ENCODE measurements at regions not wholly inside any gene's neighbourhood (a gene's known extent, or its start where the extent isn't known, plus 50 kb on each side); places are given as distances from the start of the nearest gene placed in this dataset.

DNA sequence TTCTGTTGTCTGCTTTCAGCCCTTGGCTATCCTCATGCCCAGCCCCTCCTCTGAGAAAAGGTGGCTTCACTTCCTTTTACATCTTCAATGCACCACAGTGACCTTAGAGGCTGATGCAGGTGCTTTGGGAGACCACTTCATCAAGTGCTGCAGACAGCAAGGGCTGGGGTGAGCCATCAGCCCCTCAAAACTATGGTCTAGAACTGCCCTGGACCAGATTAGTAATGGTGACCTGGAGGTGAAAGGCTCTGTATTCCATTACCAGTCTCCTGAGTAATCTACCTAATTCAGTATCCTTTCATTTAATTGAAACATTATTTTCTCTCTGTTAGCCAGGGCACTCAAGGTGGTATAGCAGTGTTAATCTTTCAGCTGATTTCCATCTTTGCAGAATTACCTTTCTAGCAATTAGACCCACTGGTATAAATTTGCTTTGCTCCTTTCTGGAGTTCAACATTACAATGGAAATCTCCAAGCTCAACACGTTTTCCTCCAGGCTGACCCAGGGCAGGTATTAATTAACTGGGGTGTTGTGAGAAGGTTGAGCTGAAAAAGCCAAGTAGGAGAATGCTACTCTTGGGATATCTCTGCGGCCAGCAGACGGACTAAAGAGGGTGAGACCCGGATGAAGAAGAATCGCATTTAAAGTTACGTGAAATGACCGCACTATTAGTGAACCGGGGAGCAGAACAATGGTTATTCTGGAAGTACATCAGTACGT lies 469.0 kb downstream of the MEIS1 start:
- DNase-seq (ENCODE audit: low read depth in 1 of 2, low spot score in 1 of 2), result no peak
- in situ Hi-C loops (cut with HindIII; ENCODE audit: low pct_unique_long_range_greater_than_20kb, low sequenced_read_pairs), result no loop called here
- no peak for TF ChIP-seq JUND (IDR thresholded peaks at IDR 0.05; ENCODE audit: low read depth)

DNA sequence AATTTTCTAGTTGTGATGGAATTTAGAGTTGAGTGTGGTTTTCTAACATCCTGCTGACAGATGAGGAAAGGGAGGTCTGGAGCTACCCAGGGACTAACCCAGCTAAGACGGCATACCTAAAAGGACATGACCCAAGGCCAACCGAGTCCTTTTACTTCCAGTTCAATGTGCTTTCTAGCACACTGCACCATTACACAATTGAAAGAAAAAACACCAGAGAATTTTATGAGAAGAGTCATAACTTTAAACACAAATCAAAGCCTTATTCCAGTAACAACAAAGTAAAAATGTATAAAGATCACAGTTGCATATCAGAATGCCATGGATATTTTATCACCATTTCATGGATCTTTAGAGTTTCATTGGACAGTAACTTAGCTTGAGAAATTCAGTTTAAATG lies 480.3 kb downstream of the MEIS1 start:
- TF ChIP-seq JUND (IDR thresholded peaks at IDR 0.05; ENCODE audit: low read depth), result no peak
- DNase-seq (ENCODE audit: low read depth in 1 of 2, low spot score in 1 of 2), result no peak
- in situ Hi-C loops (cut with HindIII; ENCODE audit: low pct_unique_long_range_greater_than_20kb, low sequenced_read_pairs), result no loop called here

DNA sequence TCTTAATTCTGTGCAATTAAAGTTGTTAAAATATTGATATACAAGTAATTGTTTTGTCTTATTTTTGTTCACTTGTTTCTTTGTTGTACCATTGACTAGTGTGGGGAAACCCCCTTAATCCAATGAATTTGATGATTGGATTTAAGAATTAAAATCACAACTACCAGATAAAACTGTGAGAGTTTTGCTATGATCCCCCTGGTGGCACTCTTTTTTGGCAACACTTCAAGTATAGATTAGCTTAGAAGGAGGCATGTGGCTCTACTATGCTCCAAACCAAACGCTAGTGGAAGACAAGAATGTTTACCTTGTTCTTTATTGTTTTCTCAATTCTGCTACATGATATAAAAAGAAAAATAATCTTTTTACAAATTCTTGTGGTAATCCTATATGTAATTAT lies 477.8 kb upstream of the ETAA1 start:
- DNase-seq (ENCODE audit: low read depth in 1 of 2, low spot score in 1 of 2), result no peak
- in situ Hi-C loops (cut with HindIII; ENCODE audit: low pct_unique_long_range_greater_than_20kb, low sequenced_read_pairs), result no loop called here
- no peak for TF ChIP-seq JUND (IDR thresholded peaks at IDR 0.05; ENCODE audit: low read depth)

DNA sequence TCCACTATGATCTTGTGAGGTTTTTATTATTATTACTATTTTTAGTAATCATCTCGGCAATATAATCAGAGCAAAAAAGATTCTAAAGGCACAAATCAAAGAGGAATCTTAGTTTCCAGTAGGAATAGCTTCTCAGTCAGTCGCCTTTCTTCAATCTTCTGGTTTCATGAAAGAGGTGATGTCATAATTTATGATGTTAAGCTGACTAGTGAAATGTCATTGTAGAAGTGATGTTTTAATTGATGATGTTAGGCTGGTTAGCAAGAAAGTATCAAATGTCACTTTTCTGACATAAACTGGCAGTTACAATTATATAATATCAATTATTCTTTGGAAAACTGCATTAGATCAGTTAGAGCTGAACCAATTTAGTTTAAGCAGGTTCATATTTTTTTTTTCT lies 476.7 kb upstream of the ETAA1 start:
- TF ChIP-seq JUND (IDR thresholded peaks at IDR 0.05; ENCODE audit: low read depth), result no peak
- in situ Hi-C loops (cut with HindIII; ENCODE audit: low pct_unique_long_range_greater_than_20kb, low sequenced_read_pairs), result no loop called here
- no peak for DNase-seq (ENCODE audit: low read depth in 1 of 2, low spot score in 1 of 2)

DNA sequence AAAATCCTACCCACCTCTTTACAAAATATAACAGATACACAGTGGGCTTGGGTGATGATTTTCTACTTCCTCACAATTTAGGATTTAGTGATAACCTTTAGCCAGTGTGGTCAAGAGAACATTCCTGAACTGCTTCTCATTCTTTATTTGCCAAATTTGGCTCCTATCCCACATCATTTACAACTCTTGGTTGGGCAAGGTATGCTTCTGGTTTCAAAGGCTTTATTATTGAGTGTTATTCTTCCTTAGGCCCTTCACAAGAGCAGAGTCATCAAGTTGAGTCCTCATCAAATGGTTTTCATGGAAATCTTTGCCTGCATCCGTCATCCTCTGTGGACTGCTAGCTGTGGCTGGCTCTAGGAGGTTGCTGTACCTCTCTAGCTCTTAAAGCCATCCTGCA lies 472.0 kb upstream of the ETAA1 start:
- in situ Hi-C loops (cut with HindIII; ENCODE audit: low pct_unique_long_range_greater_than_20kb, low sequenced_read_pairs), result no loop called here
- no peak for TF ChIP-seq JUND (IDR thresholded peaks at IDR 0.05; ENCODE audit: low read depth)
- DNase-seq (ENCODE audit: low read depth in 1 of 2, low spot score in 1 of 2), result peak in 1 of 2 experiments; percentile 7

DNA sequence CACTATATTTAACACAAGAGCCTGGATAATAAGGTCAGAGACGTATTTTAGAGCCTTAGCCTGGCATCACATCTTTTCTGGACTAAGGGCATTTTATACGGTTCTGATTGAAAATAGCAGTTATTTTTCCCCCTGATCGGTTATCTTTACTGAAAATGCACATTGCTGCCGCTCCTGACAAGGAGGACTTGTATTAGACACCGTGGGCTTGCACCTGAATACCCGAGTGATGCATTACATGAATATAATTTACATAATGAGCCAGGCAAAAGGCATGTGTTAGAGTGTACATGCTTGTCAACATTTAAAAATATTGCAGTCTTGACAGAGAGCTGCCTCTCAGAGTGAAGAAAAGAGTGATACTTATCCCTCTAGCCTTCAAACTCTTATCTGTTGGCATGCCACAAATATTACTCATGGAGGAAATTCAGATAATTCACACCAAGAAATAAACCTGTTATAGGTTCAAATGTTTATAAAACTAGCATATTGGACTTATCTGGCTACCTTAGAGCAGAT lies 470.5 kb upstream of the ETAA1 start:
- TF ChIP-seq JUND (IDR thresholded peaks at IDR 0.05; ENCODE audit: low read depth), result no peak
- DNase-seq (ENCODE audit: low read depth in 1 of 2, low spot score in 1 of 2), result no peak
- in situ Hi-C loops (cut with HindIII; ENCODE audit: low pct_unique_long_range_greater_than_20kb, low sequenced_read_pairs), result no loop called here

DNA sequence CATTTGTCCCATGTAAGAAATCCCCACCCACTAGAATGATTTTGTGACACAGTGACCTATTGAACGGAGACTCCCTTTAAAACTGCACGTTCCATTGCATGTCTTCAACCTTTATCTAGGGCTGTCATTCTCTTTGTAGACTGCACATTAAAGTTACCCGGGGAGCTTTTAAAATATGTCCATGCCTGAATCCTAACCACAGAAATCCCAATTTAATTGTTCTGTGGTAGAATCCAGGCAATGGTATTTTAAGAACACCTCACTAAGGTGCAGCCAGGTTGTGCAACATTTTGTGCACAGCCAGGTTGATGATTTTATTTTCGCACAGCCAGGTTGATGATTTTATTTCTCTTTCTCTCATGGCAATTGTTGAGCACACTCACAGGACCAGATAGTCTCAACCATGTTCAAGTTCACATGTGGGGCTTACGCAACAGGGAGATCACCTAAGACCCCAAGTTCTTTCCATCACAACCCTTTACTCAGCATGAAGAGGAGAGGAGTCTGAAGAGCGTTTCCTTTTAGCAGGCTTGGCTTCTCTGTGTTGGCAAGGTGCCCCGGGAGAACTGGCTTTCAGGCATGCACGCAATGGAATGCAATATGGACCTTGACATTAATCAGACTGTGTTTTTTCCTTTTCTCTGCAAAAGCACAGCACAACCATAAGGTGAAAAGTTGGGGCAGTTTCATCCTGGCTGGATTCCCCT lies 467.3 kb upstream of the ETAA1 start:
- in situ Hi-C loops (cut with HindIII; ENCODE audit: low pct_unique_long_range_greater_than_20kb, low sequenced_read_pairs), result no loop called here
- DNase-seq (ENCODE audit: low read depth in 1 of 2, low spot score in 1 of 2), result peak in 1 of 2 experiments; percentile 83
- no peak for TF ChIP-seq JUND (IDR thresholded peaks at IDR 0.05; ENCODE audit: low read depth)

DNA sequence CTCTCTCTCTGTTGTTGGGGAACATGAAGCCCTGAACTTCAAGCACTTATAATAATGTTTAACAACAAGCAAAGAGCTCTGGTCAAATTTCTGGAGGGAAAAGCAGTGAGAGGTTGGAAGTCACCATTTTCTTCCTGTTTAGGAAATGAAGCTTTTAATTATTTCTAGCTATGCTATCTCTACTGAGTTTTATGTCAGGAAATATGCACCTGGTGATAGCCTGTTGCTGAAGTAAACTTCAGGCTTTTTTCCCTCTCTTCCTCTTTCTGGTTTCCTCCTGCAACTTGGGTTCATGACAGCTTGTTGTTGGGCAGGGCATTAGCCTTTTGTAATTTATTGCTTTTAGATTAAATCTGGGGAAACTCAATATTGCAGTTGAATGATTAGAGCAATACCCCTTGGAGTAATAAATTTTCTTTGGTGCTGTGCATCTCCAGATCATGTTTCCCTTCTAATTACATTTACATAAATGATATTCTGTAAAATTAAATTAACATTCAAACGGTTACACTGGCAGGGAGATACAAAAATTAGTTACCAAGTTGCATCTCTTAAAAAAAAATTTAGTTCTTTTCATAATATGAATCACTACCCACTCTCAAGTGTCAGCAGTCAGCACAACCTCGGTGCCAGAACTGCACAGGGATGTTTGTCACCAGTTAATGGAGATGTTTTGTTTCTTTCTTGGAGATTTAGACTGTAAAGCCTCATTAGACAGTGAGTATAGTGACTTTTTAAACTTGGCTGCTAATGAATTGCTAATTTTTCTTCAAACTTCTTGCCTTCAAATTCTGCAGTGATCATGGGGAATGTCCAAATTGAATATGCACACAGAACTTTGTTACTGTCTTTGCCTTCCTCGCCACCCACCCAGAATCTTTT lies 466.6 kb upstream of the ETAA1 start:
- in situ Hi-C loops (cut with HindIII; ENCODE audit: low pct_unique_long_range_greater_than_20kb, low sequenced_read_pairs), result no loop called here

DNA sequence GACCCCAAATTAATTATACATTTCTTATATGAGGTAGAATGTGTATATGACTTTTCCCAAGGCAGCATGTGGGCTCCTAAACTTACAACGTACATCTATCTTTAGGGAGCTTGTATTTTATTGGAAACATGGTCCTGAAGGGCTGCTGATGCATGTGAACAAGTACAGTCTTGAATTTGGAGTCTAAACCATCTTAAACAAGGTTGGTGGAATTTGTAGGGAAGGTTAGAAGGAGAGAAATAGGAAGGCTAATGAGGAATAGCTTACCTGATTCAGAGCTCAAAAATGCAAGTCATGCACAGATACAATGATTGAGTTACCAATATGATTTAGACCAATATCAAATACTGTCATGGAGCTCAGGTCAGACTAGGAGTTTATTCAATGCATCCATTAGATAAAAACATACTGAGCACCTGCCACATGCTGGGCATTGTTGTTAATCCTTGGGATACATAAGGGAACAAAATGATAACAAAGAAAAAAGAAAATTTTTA lies 458.6 kb upstream of the ETAA1 start:
- in situ Hi-C loops (cut with HindIII; ENCODE audit: low pct_unique_long_range_greater_than_20kb, low sequenced_read_pairs), result no loop called here
- TF ChIP-seq JUND (IDR thresholded peaks at IDR 0.05; ENCODE audit: low read depth), result no peak

More for the DNA sequence above, 466.6 kb upstream of the ETAA1 start:
- TF ChIP-seq JUND (IDR thresholded peaks at IDR 0.05; ENCODE audit: low read depth), result no peak
- no peak for DNase-seq (ENCODE audit: low read depth in 1 of 2, low spot score in 1 of 2)

DNA sequence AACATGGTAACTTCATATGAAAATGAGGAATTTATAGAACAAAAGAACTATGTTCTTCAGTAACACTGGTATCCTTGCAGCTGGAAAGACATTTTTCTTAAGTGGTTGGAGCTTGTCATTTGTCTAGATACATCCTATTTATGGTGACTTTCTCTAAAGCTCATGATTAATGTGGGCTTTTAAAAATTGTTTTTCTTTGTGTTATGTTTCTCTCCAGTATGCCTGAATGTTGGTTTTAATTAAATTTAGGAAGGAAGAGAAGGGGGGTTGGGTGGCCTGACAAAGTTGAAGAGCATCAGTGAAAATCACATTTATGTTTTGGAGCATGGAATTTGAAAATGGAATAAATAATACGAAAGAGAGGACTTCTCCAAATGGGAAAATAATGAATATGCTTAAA lies 457.1 kb upstream of the ETAA1 start:
- no peak for DNase-seq (ENCODE audit: low read depth in 1 of 2, low spot score in 1 of 2)
- no peak for TF ChIP-seq JUND (IDR thresholded peaks at IDR 0.05; ENCODE audit: low read depth)
- in situ Hi-C loops (cut with HindIII; ENCODE audit: low pct_unique_long_range_greater_than_20kb, low sequenced_read_pairs), result no loop called here

More for the DNA sequence above, 458.6 kb upstream of the ETAA1 start:
- no peak for DNase-seq (ENCODE audit: low read depth in 1 of 2, low spot score in 1 of 2)

DNA sequence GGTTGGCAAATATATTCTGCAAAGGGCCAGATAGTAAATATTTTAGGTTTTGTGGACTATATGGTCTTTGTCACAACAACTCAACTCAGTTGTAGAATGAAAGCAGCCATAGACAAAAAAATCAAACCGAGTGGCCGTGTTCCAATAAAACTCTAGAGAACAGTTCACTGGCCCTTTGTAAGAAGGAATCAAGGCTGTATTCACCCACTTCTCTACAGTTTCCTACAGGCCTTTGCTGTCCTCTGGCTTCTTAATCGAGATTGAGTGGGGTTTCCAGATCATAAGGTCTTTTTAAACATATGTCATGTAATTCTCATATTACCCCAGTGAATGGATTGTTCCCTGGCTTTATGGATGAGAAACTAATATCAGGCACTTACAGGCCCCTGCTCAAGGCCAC lies 448.9 kb upstream of the ETAA1 start:
- no peak for TF ChIP-seq JUND (IDR thresholded peaks at IDR 0.05; ENCODE audit: low read depth)
- no peak for DNase-seq (ENCODE audit: low read depth in 1 of 2, low spot score in 1 of 2)
- in situ Hi-C loops (cut with HindIII; ENCODE audit: low pct_unique_long_range_greater_than_20kb, low sequenced_read_pairs), result no loop called here

DNA sequence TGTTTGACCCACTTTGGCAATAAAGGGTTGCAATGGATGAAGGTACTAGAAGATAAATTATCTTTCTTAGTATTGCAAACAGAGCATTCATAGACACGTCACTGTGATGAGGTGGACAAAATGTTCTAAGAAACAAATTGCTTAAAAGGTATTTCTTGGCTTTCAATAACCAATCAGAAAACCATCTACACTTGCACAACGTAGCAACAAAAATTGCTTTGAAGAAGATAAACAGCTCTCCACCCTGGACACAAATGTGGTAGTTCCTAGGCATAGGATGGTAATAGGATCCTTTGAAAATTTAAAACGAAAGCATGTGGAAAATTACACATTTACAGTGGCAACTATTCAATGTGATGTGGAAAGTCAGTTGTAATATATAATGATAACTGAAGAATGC lies 439.9 kb upstream of the ETAA1 start:
- DNase-seq (ENCODE audit: low read depth in 1 of 2, low spot score in 1 of 2), result no peak
- in situ Hi-C loops (cut with HindIII; ENCODE audit: low pct_unique_long_range_greater_than_20kb, low sequenced_read_pairs), result no loop called here
- TF ChIP-seq JUND (IDR thresholded peaks at IDR 0.05; ENCODE audit: low read depth), result no peak
